ENCODE measurements at regions not wholly inside any gene's neighbourhood (a gene's known extent, or its start where the extent isn't known, plus 50 kb on each side); places are given as distances from the start of the nearest gene placed in this dataset.

DNA sequence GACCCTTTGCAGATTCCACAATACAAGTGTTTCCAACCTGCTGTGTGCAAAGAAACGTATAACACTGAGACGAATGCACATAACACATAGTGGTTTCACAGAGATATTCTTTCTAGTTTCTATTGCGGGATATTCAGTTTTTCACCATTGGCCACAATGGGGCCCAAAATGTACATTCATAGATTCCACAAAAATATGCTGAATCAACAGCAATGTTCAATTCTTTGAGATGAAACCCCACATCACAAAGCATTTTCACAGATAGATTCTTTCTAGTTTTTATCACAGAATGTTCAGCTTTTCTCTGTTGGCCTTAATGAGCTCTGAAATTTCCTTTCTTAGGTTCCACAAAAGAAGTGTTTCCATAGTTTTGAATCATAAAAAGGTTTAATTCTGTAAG, 2472.3 kb downstream of the TP53TG3F start:
- FAIRE-seq: no peak

All from TTC549 (cell line).